Stimulated activated CD4-positive, alpha-beta T cell treated with anti-CD3 and anti-CD28 coated beads, Interleukin-15, amount 100 ng/mL, for 48 hours (primary cell): ENCODE measurements at regions not wholly inside any gene's neighbourhood (a gene's known extent, or its start where the extent isn't known, plus 50 kb on each side); places are given as distances from the start of the nearest gene placed in this dataset.

ENCODE experiments used
- DNase-seq, 2 donors: peaks; one replicate each; pipeline ENCODE4 v3.0.0-alpha.2; 2020; ENCODE audit warnings: low read depth in 2 of 2

DNA sequence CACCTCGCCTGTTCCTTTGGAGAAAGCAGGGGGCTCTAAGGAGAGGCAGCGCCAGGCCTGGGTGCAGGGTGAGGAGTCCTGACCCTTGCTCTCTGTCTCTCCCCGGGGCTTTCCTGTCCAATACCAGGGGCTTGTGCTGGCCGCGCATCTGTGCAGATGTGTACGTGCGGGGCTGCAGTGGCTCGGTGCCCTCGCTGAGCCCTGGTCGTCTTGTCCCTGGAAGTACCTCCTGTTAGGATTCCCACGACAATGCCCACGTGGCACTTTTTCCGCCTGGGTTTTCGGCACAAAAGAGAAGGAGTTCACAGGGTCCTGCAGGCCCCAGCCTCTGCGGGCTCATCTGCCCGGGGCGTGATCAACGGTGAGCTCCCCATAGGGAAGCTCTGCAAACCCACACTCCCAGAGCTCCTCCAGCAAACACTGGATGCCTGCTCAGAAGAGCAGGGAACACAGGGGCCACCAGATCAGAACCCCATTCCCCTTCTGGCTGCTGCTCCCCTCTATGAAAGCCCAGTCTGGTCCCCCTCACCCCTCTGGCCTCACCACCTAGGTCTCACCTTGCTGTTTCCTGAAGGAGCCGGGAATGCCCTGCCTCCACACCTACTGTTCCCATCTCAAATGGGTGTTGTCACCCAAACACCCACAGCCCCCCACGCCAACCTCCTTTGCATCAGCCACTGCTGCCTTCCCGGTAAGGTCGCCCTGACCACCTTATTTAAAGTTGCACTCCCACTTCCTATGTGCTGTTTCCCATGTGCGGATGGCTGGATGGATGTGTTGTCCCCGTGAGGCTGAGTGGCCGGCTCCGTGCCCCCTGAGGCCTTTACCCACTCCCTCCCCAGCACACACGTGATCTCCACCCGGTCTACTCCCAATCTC lies 62.6 kb upstream of the PRR20G start:
- no peak for DNase-seq

GRCh38 chr3:127349501-127350171 lies 61.8 kb upstream of the PRR20G start:
- DNase-seq: no peak

GRCh38 chr3:127342735-127343134 lies 54.9 kb upstream of the PRR20G start:
- no peak for DNase-seq

DNA sequence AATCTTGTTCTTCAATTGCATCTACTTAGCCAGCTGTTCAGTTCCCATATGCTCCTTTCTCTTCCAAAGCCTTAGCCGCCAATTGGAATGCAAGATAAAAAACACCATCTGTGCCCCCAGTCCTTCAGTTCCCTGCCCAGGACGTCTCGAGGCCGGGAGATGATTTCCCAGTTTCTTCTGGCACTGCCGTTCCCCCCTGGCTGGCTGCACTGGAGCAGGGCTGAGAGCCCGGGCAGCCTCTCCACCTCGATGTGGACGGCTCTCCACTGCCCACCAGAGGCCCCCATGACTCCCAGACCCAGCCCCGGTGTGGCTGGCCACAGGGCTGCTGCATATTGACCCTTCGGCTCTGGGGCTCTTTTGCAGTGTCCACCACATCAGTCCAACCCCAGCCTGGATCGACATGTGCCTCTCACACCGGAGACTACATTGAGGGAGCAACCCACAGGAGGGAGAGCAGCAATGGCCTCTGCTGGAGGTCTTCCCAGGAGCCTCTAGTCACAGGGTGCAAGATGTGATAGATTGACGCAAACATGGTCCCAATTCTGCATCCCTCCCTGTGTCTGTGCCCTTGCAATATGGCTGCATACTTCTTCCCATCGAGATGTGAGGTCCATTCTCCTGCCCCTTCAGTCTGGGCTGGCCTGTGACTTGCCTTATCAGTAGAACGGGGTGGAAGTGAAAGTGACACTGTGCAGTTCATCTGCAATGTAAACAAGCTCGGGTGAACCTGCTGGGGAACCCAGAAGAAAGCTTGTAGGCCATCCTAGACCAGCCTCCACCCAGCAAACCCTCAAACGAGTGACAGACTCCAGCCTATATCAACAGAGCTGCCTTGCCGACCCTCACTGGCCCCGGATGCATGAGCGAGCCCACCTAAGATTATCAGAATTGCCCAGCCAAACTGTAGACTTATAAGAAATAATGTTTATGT lies 52.3 kb upstream of the PRR20G start:
- no peak for DNase-seq

- no peak for DNase-seq
Measured at GRCh38 chr3:127339016-127339415, 51.2 kb upstream of the PRR20G start.

- no peak for DNase-seq
Measured at GRCh38 chr3:127337911-127338531, 50.2 kb upstream of the PRR20G start.
